ENCODE measurements at regions not wholly inside any gene's neighbourhood (a gene's known extent, or its start where the extent isn't known, plus 50 kb on each side); places are given as distances from the start of the nearest gene placed in this dataset.
"Not testable (repeated sequence)": the region's sequence is repeated elsewhere in the genome, so short reads cannot be mapped to it uniquely, and the experiment has no call there.

DNA sequence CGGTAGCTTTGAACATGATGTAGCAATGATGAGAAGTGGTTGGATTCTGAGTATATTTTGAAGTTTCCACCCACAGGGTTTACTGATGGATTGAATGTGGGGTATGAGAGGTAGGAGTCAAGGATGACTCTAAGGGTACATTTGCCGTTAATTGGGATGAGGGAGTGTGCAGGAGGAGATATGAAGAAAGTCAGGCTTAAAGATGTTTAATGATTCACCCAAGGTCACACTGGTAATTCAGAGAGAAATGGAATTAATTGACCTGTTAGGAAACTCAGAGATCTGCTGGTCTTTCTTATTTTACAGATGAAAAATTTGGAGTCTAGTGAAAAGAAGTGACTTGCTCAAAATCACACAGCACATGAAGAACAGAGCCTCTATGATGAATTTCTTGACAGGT, 390.7 kb downstream of the GBA3 start:
- Mint-ChIP-seq H3K27ac (no peak overlapping the region), H3K27me3 (no peaks in the 10 kb centered on the region), H3K4me3 (no peak overlapping the region), H3K9me3 (peaks cover 13 to 34% (median 23%) of the 10 kb centered on the region in 3 donors), H3K36me3 (no peaks in the 10 kb centered on the region), H3K4me1 (no peaks in the 10 kb centered on the region)
- ATAC-seq (replicated peaks in 1 of 4) = no peak
- DNase-seq = no peak
- ChIA-PET POLR2A (no interaction called here), CTCF (no interaction called here)
- H3K27me3 ChIP-seq (replicated peaks in 1 of 2; ENCODE audit: control insufficient read depth in 2 of 2, extremely low read depth in 1 of 2, insufficient read depth in 2 of 2, low read length in 1 of 2) = no peaks in the 10 kb centered on the region
- no peak overlapping the region for H3K27ac ChIP-seq (ENCODE audit: low read length)
- no peak overlapping the region for H3K4me3 ChIP-seq (ENCODE audit: control insufficient read depth in 1 of 2, extremely low read depth in 1 of 2, low read length in 1 of 2)
- H3K9me3 ChIP-seq = no peaks in the 10 kb centered on the region
- 100% methylated on average over 1 of the region's 2 CpGs for WGBS (ENCODE audit: insufficient coverage)
- H3K4me1 ChIP-seq (ENCODE audit: control insufficient read depth in 1 of 2, extremely low read depth in 1 of 2, insufficient read depth in 2 of 2, low read length in 2 of 2) = no peaks in the 10 kb centered on the region
- H3K36me3 ChIP-seq (ENCODE audit: control insufficient read depth in 2 of 2, extremely low read depth in 1 of 2, insufficient read depth in 1 of 2, low read length in 1 of 2) = no peaks in the 10 kb centered on the region

DNA sequence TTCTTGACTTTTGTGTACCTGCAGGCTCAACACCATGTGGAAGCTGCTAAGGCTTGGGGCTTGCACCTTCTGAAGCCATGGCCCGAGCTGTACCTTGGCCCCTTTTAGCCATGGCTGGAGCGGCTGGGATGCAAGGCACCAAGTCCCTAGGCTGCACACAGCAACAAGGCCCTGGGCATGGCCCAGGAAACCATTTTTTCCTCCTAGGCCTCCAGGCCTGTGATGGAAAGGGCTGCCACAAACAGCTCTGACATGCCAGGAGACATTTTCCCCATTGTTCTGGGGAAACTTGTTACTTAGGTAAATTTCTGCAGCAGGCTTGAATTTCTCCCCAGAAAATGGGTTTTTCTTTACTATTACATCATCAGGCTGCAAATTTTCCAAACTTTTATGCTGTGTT, 387.4 kb downstream of the GBA3 start:
- H3K4me3 Mint-ChIP-seq; DNase-seq; H3K36me3 ChIP-seq (ENCODE audit: control insufficient read depth in 2 of 2, extremely low read depth in 1 of 2, insufficient read depth in 1 of 2, low read length in 1 of 2); ATAC-seq (replicated peaks in 1 of 4); H3K36me3 Mint-ChIP-seq; POLR2A ChIA-PET; H3K4me3 ChIP-seq (ENCODE audit: control insufficient read depth in 1 of 2, extremely low read depth in 1 of 2, low read length in 1 of 2); CTCF ChIA-PET; H3K27me3 ChIP-seq (replicated peaks in 1 of 2; ENCODE audit: control insufficient read depth in 2 of 2, extremely low read depth in 1 of 2, insufficient read depth in 2 of 2, low read length in 1 of 2); H3K27me3 Mint-ChIP-seq; H3K4me1 Mint-ChIP-seq; H3K4me1 ChIP-seq (ENCODE audit: control insufficient read depth in 1 of 2, extremely low read depth in 1 of 2, insufficient read depth in 2 of 2, low read length in 2 of 2); H3K27ac Mint-ChIP-seq; H3K27ac ChIP-seq (ENCODE audit: low read length); H3K9me3 ChIP-seq: not testable (repeated sequence)
- peaks cover 16 to 29% (median 21%) of the 10 kb centered on the region in 3 donors for H3K9me3 Mint-ChIP-seq
- WGBS (ENCODE audit: insufficient coverage) = 78% methylated on average over 2 of the region's 2 CpGs

DNA sequence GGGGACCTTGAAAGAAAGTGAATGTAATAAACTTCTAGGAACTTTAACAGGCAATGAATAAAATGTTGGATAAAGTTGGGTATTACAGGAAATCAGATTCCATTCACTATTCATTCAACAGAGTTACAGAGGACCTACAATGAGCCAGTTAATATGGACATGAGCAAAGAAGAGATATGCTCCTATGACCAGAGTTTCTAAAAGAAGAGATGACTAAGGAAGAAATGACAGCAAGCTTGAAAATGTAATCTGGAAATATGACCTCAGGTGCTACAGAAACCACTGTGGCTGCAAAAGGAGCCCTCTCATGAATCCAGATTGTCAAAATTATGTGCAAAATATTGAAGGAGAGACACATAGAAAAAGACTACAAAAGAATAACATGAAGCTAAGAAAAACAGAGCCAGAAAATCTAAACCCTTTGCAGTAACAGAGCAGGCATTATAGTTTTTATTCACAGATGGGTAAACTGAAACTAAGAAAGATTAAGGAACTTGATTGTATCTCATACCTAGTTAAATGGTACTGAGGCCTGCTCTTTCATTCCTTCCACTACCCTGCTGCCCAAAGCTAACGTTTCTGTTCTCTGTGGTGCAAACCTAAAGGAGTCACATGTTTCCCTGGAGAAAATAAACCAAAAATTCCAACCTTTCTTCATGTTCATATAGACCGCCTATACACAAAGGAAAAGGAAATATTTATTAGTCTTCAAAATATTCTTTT, 378.3 kb downstream of the GBA3 start:
- Mint-ChIP-seq H3K9me3 (peaks cover 7 to 14% (median 13%) of the 10 kb centered on the region in 3 donors), H3K27me3 (no peaks in the 10 kb centered on the region), H3K27ac (no peak overlapping the region), H3K4me1 (no peaks in the 10 kb centered on the region), H3K4me3 (no peak overlapping the region), H3K36me3 (no peaks in the 10 kb centered on the region)
- Histone ChIP-seq H3K4me1 (ENCODE audit: control insufficient read depth in 1 of 2, extremely low read depth in 1 of 2, insufficient read depth in 2 of 2, low read length in 2 of 2) (no peaks in the 10 kb centered on the region), H3K27ac (ENCODE audit: low read length) (no peak overlapping the region), H3K36me3 (ENCODE audit: control insufficient read depth in 2 of 2, extremely low read depth in 1 of 2, insufficient read depth in 1 of 2, low read length in 1 of 2) (no peaks in the 10 kb centered on the region), H3K9me3 (no peaks in the 10 kb centered on the region), H3K4me3 (ENCODE audit: control insufficient read depth in 1 of 2, extremely low read depth in 1 of 2, low read length in 1 of 2) (no peak overlapping the region), H3K27me3 (replicated peaks in 1 of 2; ENCODE audit: control insufficient read depth in 2 of 2, extremely low read depth in 1 of 2, insufficient read depth in 2 of 2, low read length in 1 of 2) (no peaks in the 10 kb centered on the region)
- POLR2A ChIA-PET = no interaction called here
- ATAC-seq (replicated peaks in 1 of 4) (no peak), DNase-seq (no peak)
- CTCF ChIA-PET = no interaction called here
- no CpG with 5 or more reads among the region's 2 CpGs for WGBS (ENCODE audit: insufficient coverage)

GRCh38 chr4:23068756-23069155, 376.0 kb downstream of the GBA3 start:
- H3K4me1 ChIP-seq (ENCODE audit: control insufficient read depth in 1 of 2, extremely low read depth in 1 of 2, insufficient read depth in 2 of 2, low read length in 2 of 2) = no peaks in the 10 kb centered on the region
- H3K27me3 ChIP-seq (replicated peaks in 1 of 2; ENCODE audit: control insufficient read depth in 2 of 2, extremely low read depth in 1 of 2, insufficient read depth in 2 of 2, low read length in 1 of 2) = no peaks in the 10 kb centered on the region
- no peaks in the 10 kb centered on the region for H3K36me3 ChIP-seq (ENCODE audit: control insufficient read depth in 2 of 2, extremely low read depth in 1 of 2, insufficient read depth in 1 of 2, low read length in 1 of 2)
- WGBS (ENCODE audit: insufficient coverage) = 70% methylated on average over 2 of the region's 3 CpGs
- ChIA-PET POLR2A (no interaction called here), CTCF (interaction anchor here in 1 of 2 donors (0.6 kb wide), 1 partner anchor 55 kb away, joined by 3 read pairs; no protein-coding TSS in a partner anchor)
- Mint-ChIP-seq H3K9me3 (peaks cover 7 to 14% (median 12%) of the 10 kb centered on the region in 3 donors), H3K27me3 (no peaks in the 10 kb centered on the region), H3K27ac (no peak overlapping the region), H3K36me3 (no peaks in the 10 kb centered on the region), H3K4me1 (no peaks in the 10 kb centered on the region), H3K4me3 (no peak overlapping the region)
- H3K9me3 ChIP-seq = no peaks in the 10 kb centered on the region
- H3K4me3 ChIP-seq (ENCODE audit: control insufficient read depth in 1 of 2, extremely low read depth in 1 of 2, low read length in 1 of 2) = no peak overlapping the region
- ATAC-seq (replicated peaks in 1 of 4) (no peak), DNase-seq (no peak)
- no peak overlapping the region for H3K27ac ChIP-seq (ENCODE audit: low read length)

- ATAC-seq (replicated peaks in 1 of 4) = no peak
- H3K4me3 Mint-ChIP-seq = no peak overlapping the region
- no peaks in the 10 kb centered on the region for H3K4me1 Mint-ChIP-seq
- Histone ChIP-seq H3K9me3 (no peaks in the 10 kb centered on the region), H3K27me3 (replicated peaks in 1 of 2; ENCODE audit: control insufficient read depth in 2 of 2, extremely low read depth in 1 of 2, insufficient read depth in 2 of 2, low read length in 1 of 2) (no peaks in the 10 kb centered on the region), H3K27ac (ENCODE audit: low read length) (no peak overlapping the region), H3K4me3 (ENCODE audit: control insufficient read depth in 1 of 2, extremely low read depth in 1 of 2, low read length in 1 of 2) (no peak overlapping the region), H3K4me1 (ENCODE audit: control insufficient read depth in 1 of 2, extremely low read depth in 1 of 2, insufficient read depth in 2 of 2, low read length in 2 of 2) (no peaks in the 10 kb centered on the region), H3K36me3 (ENCODE audit: control insufficient read depth in 2 of 2, extremely low read depth in 1 of 2, insufficient read depth in 1 of 2, low read length in 1 of 2) (no peaks in the 10 kb centered on the region)
- H3K27ac Mint-ChIP-seq = no peak overlapping the region
- DNase-seq = no peak
- ChIA-PET POLR2A (no interaction called here), CTCF (no interaction called here)
- H3K9me3 Mint-ChIP-seq = peaks cover 7 to 14% (median 12%) of the 10 kb centered on the region in 3 donors
- no peaks in the 10 kb centered on the region for H3K27me3 Mint-ChIP-seq
- WGBS (ENCODE audit: insufficient coverage) = 79% methylated on average over 2 of the region's 5 CpGs
- no peaks in the 10 kb centered on the region for H3K36me3 Mint-ChIP-seq
These were observed 375.6 kb downstream of the GBA3 start for GRCh38 chr4:23068287-23068686.

DNA sequence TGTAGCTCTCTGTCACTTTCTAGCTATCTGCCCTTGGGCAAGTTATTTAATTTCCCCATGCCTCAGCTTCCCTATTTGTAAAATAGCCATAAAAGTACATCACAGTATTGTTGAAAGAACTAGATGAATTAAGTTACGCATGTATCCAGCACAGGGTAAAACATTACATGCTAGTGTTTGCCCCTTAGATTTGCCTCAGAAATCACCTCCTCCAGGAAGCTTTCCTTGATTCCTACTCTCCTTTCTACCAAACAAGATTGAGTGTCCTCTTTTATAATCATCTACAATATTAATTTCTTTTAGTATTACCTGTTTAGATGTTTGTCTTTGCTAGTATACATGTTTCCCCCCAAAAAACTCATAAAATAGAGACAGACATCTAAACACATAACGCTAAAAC, 369.5 kb downstream of the GBA3 start:
- Histone ChIP-seq H3K4me3 (ENCODE audit: control insufficient read depth in 1 of 2, extremely low read depth in 1 of 2, low read length in 1 of 2) (no peak overlapping the region), H3K27me3 (replicated peaks in 1 of 2; ENCODE audit: control insufficient read depth in 2 of 2, extremely low read depth in 1 of 2, insufficient read depth in 2 of 2, low read length in 1 of 2) (no peaks in the 10 kb centered on the region), H3K4me1 (ENCODE audit: control insufficient read depth in 1 of 2, extremely low read depth in 1 of 2, insufficient read depth in 2 of 2, low read length in 2 of 2) (no peaks in the 10 kb centered on the region), H3K36me3 (ENCODE audit: control insufficient read depth in 2 of 2, extremely low read depth in 1 of 2, insufficient read depth in 1 of 2, low read length in 1 of 2) (no peaks in the 10 kb centered on the region), H3K9me3 (no peaks in the 10 kb centered on the region), H3K27ac (ENCODE audit: low read length) (no peak overlapping the region)
- no CpG with 5 or more reads among the region's 2 CpGs for WGBS (ENCODE audit: insufficient coverage)
- Mint-ChIP-seq H3K9me3 (peaks cover 0 to 11% (median 5%) of the 10 kb centered on the region in 3 donors), H3K36me3 (no peaks in the 10 kb centered on the region), H3K4me3 (no peak overlapping the region), H3K4me1 (no peaks in the 10 kb centered on the region), H3K27me3 (no peaks in the 10 kb centered on the region), H3K27ac (no peak overlapping the region)
- CTCF ChIA-PET = no interaction called here
- DNase-seq (no peak), ATAC-seq (replicated peaks in 1 of 4) (no peak)
- POLR2A ChIA-PET = no interaction called here

DNA sequence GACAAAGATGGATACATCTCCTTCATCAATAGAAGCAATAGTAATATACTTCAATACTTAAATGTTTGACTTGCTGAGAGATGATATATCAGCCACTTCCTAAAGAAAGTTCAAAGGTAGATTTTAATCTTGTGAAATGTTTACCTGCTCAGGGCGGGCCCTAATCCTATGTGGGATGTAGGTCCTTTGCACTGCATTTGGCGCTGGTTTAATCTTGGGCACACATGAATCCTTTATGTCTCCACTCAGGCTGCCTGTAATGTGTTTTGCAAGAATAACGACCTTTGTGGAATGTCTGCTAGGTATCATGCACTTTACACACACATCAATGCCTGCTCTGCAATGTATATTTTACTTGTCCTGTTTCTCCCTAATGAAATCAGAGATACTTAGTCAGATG, 368.7 kb downstream of the GBA3 start:
- Histone ChIP-seq H3K4me3 (ENCODE audit: control insufficient read depth in 1 of 2, extremely low read depth in 1 of 2, low read length in 1 of 2) (no peak overlapping the region), H3K9me3 (no peaks in the 10 kb centered on the region), H3K27ac (ENCODE audit: low read length) (no peak overlapping the region), H3K4me1 (ENCODE audit: control insufficient read depth in 1 of 2, extremely low read depth in 1 of 2, insufficient read depth in 2 of 2, low read length in 2 of 2) (no peaks in the 10 kb centered on the region), H3K27me3 (replicated peaks in 1 of 2; ENCODE audit: control insufficient read depth in 2 of 2, extremely low read depth in 1 of 2, insufficient read depth in 2 of 2, low read length in 1 of 2) (no peaks in the 10 kb centered on the region), H3K36me3 (ENCODE audit: control insufficient read depth in 2 of 2, extremely low read depth in 1 of 2, insufficient read depth in 1 of 2, low read length in 1 of 2) (no peaks in the 10 kb centered on the region)
- CTCF ChIA-PET = no interaction called here
- Mint-ChIP-seq H3K27me3 (no peaks in the 10 kb centered on the region), H3K36me3 (no peaks in the 10 kb centered on the region), H3K4me1 (no peaks in the 10 kb centered on the region), H3K9me3 (peaks cover 0 to 7% (median 0%) of the 10 kb centered on the region in 3 donors), H3K27ac (no peak overlapping the region), H3K4me3 (no peak overlapping the region)
- POLR2A ChIA-PET = no interaction called here
- WGBS (ENCODE audit: insufficient coverage) = 80% methylated on average over 1 of the region's 3 CpGs
- DNase-seq (no peak), ATAC-seq (replicated peaks in 1 of 4) (no peak)
